A204.1 (cell line): ENCODE measurements at regions not wholly inside any gene's neighbourhood (a gene's known extent, or its start where the extent isn't known, plus 50 kb on each side); places are given as distances from the start of the nearest gene placed in this dataset.
"Not testable (repeated sequence)": the region's sequence is repeated elsewhere in the genome, so short reads cannot be mapped to it uniquely, and the experiment has no call there.

ENCODE experiments used
- FAIRE-seq: peaks from 2 replicates; lab custom pipeline; 2012; peaks lifted over from hg19 to GRCh38; lab: Jason Lieb, UNC

- no peak for FAIRE-seq
These were observed 865.0 kb upstream of the ACO1 start for GRCh38 chr9:31519424-31519823.

- FAIRE-seq, result no peak
These were observed 864.6 kb upstream of the ACO1 start for GRCh38 chr9:31519826-31520225.

- FAIRE-seq, result no peak
These were observed 864.0 kb upstream of the ACO1 start for GRCh38 chr9:31520301-31521085.

GRCh38 chr9:31535651-31536050 lies 848.8 kb upstream of the ACO1 start:
- no peak for FAIRE-seq

GRCh38 chr9:31536471-31536870 lies 848.0 kb upstream of the ACO1 start:
- no peak for FAIRE-seq

- no peak for FAIRE-seq
These were observed 842.6 kb upstream of the ACO1 start for GRCh38 chr9:31541721-31542281.

GRCh38 chr9:31542384-31543055 lies 841.9 kb upstream of the ACO1 start:
- FAIRE-seq, result no peak

- no peak for FAIRE-seq
These were observed 829.5 kb upstream of the ACO1 start for GRCh38 chr9:31554941-31555340.

GRCh38 chr9:31556667-31557463 lies 827.6 kb upstream of the ACO1 start:
- FAIRE-seq, result no peak

- not testable (repeated sequence) for FAIRE-seq
These were observed 812.3 kb upstream of the ACO1 start for GRCh38 chr9:31572190-31572589.

- no peak for FAIRE-seq
These were observed 810.9 kb upstream of the ACO1 start for GRCh38 chr9:31573561-31573960.

- no peak for FAIRE-seq
These were observed 810.3 kb upstream of the ACO1 start for GRCh38 chr9:31574006-31574765.

GRCh38 chr9:31582071-31582470 lies 802.4 kb upstream of the ACO1 start:
- no peak for FAIRE-seq

- no peak for FAIRE-seq
These were observed 801.9 kb upstream of the ACO1 start for GRCh38 chr9:31582561-31582960.

- no peak for FAIRE-seq
These were observed 799.3 kb upstream of the ACO1 start for GRCh38 chr9:31585158-31585557.

GRCh38 chr9:31587146-31587545 lies 797.3 kb upstream of the ACO1 start:
- FAIRE-seq, result no peak

- FAIRE-seq, result no peak
These were observed 796.4 kb upstream of the ACO1 start for GRCh38 chr9:31588006-31588405.

GRCh38 chr9:31588756-31589155 lies 795.7 kb upstream of the ACO1 start:
- FAIRE-seq, result no peak

GRCh38 chr9:31590091-31590490 lies 794.4 kb upstream of the ACO1 start:
- no peak for FAIRE-seq

GRCh38 chr9:31597086-31597485 lies 787.4 kb upstream of the ACO1 start:
- FAIRE-seq, result not testable (repeated sequence)

GRCh38 chr9:31597977-31598376 lies 786.5 kb upstream of the ACO1 start:
- no peak for FAIRE-seq

GRCh38 chr9:31601666-31602065 lies 782.8 kb upstream of the ACO1 start:
- no peak for FAIRE-seq
